ENCODE measurements at regions not wholly inside any gene's neighbourhood (a gene's known extent, or its start where the extent isn't known, plus 50 kb on each side); places are given as distances from the start of the nearest gene placed in this dataset.

- Histone ChIP-seq H3K27me3 (no peaks in the 10 kb centered on the region), H3K9me3 (ENCODE audit: low read depth) (no peaks in the 10 kb centered on the region), H3K36me3 (no peaks in the 10 kb centered on the region), H4K20me1 (ENCODE audit: low read depth) (no peaks in the 10 kb centered on the region), H3K79me2 (ENCODE audit: low read depth) (no peaks in the 10 kb centered on the region), H3F3A (ENCODE audit: low read depth) (peaks cover 9% of the 10 kb centered on the region), H3K4me1 (peaks cover 40% of the 10 kb centered on the region), H3K4me2 (no peak overlapping the region), H2AFZ (replicated peaks) (no peak overlapping the region), H3K27ac (no peak overlapping the region), H3K9ac (no peak overlapping the region), H3K4me3 (no peak overlapping the region)
- Mint-ChIP-seq H3K9me3 (no peaks in the 10 kb centered on the region), H3K27me3 (ENCODE audit: insufficient read depth, low read depth) (peaks cover 14% of the 10 kb centered on the region), H3K4me3 (no peak overlapping the region), H3K36me3 (no peaks in the 10 kb centered on the region), H3K4me1 (peaks cover 65% of the 10 kb centered on the region), H3K27ac (no peak overlapping the region)
- no peak for TF ChIP-seq CTCF (IDR thresholded peaks at IDR 0.05)
- no peak for TF ChIP-seq EZH2phosphoT487 (IDR thresholded peaks at IDR 0.05)
- no peak for TF ChIP-seq EZH2 (IDR thresholded peaks at IDR 0.05)
- peak; percentile 62 for DNase-seq (ENCODE audit: low spot score)
These were observed 99.6 kb upstream of the RTL6 start for GRCh38 chr22:44597616-44598015.

GRCh38 chr22:44596396-44597125, 98.5 kb upstream of the RTL6 start:
- Histone ChIP-seq H3K27ac (peak overlapping the region; percentile 53), H3K4me2 (peak overlapping the region; percentile 18), H3K4me1 (peaks cover 40% of the 10 kb centered on the region), H3K79me2 (ENCODE audit: low read depth) (no peaks in the 10 kb centered on the region), H3K27me3 (no peaks in the 10 kb centered on the region), H4K20me1 (ENCODE audit: low read depth) (no peaks in the 10 kb centered on the region), H3K9me3 (ENCODE audit: low read depth) (no peaks in the 10 kb centered on the region), H3K4me3 (no peak overlapping the region), H3K9ac (no peak overlapping the region), H3K36me3 (no peaks in the 10 kb centered on the region), H3F3A (ENCODE audit: low read depth) (peaks cover 9% of the 10 kb centered on the region), H2AFZ (replicated peaks) (peak overlapping the region; percentile 94)
- Mint-ChIP-seq H3K4me3 (peak overlapping the region; percentile 21), H3K27me3 (ENCODE audit: insufficient read depth, low read depth) (peaks cover 11% of the 10 kb centered on the region), H3K4me1 (peaks cover 72% of the 10 kb centered on the region), H3K36me3 (no peaks in the 10 kb centered on the region), H3K9me3 (no peaks in the 10 kb centered on the region), H3K27ac (peak overlapping the region; percentile 50)
- peak; percentile 56 for DNase-seq (ENCODE audit: low spot score)
- TF ChIP-seq EZH2 (IDR thresholded peaks at IDR 0.05) = no peak
- TF ChIP-seq CTCF (IDR thresholded peaks at IDR 0.05) = no peak
- no peak for TF ChIP-seq EZH2phosphoT487 (IDR thresholded peaks at IDR 0.05)

- H3K36me3 ChIP-seq = no peaks in the 10 kb centered on the region
- H2AFZ ChIP-seq (replicated peaks) = no peak overlapping the region
- peak overlapping the region; percentile 42 for H3K4me2 ChIP-seq
- Mint-ChIP-seq H3K4me1 (peaks cover 71% of the 10 kb centered on the region), H3K27me3 (ENCODE audit: insufficient read depth, low read depth) (peaks cover 12% of the 10 kb centered on the region), H3K27ac (peak overlapping the region; percentile 50), H3K36me3 (no peaks in the 10 kb centered on the region), H3K4me3 (peak overlapping the region; percentile 21), H3K9me3 (no peaks in the 10 kb centered on the region)
- H3K79me2 ChIP-seq (ENCODE audit: low read depth) = no peaks in the 10 kb centered on the region
- H4K20me1 ChIP-seq (ENCODE audit: low read depth) = no peaks in the 10 kb centered on the region
- H3K4me3 ChIP-seq = no peak overlapping the region
- H3K9me3 ChIP-seq (ENCODE audit: low read depth) = no peaks in the 10 kb centered on the region
- DNase-seq (ENCODE audit: low spot score) = no peak
- H3K4me1 ChIP-seq = peaks cover 40% of the 10 kb centered on the region
- no peaks in the 10 kb centered on the region for H3K27me3 ChIP-seq
- H3F3A ChIP-seq (ENCODE audit: low read depth) = peaks cover 9% of the 10 kb centered on the region
- TF ChIP-seq EZH2phosphoT487 (IDR thresholded peaks at IDR 0.05) (no peak), CTCF (IDR thresholded peaks at IDR 0.05) (no peak), EZH2 (IDR thresholded peaks at IDR 0.05) (no peak)
- H3K9ac ChIP-seq = no peak overlapping the region
- no peak overlapping the region for H3K27ac ChIP-seq
These were observed 97.9 kb upstream of the RTL6 start for GRCh38 chr22:44595841-44596341.
